HG02973 (cell line): ENCODE measurements at regions not wholly inside any gene's neighbourhood (a gene's known extent, or its start where the extent isn't known, plus 50 kb on each side); places are given as distances from the start of the nearest gene placed in this dataset.
A peak's percentile ranks its signal among the peaks of the same experiment; 100 is the strongest.
"Not testable (repeated sequence)": the region's sequence is repeated elsewhere in the genome, so short reads cannot be mapped to it uniquely, and the experiment has no call there.

Source experiments
- ATAC-seq: cut with Tn5 transposase; IDR thresholded peaks from one replicate; pipeline ENCODE4 v1.9.1; 2021; ENCODE audit warnings: moderate library complexity; ENCODE audit not compliant: unreplicated experiment

GRCh38 chrX:109873983-109874382 lies 128.9 kb upstream of the TMEM164 start:
- ATAC-seq, result no peak

- ATAC-seq, result no peak
These were observed 128.4 kb upstream of the TMEM164 start for GRCh38 chrX:109874548-109874947.

GRCh38 chrX:109875831-109876230 lies 127.1 kb upstream of the TMEM164 start:
- no peak for ATAC-seq

GRCh38 chrX:109878236-109878635 lies 124.7 kb upstream of the TMEM164 start:
- ATAC-seq, result no peak

- ATAC-seq, result no peak
These were observed 122.9 kb upstream of the TMEM164 start for GRCh38 chrX:109879991-109880390.

GRCh38 chrX:109880629-109881028 lies 122.3 kb upstream of the TMEM164 start:
- peak; percentile 98 for ATAC-seq

- ATAC-seq, result no peak
These were observed 116.7 kb upstream of the TMEM164 start for GRCh38 chrX:109886122-109886761.

- no peak for ATAC-seq
These were observed 113.5 kb upstream of the TMEM164 start for GRCh38 chrX:109889289-109890006.

GRCh38 chrX:109890300-109890699 lies 112.6 kb upstream of the TMEM164 start:
- no peak for ATAC-seq

- peak; percentile 54 for ATAC-seq
These were observed 111.9 kb upstream of the TMEM164 start for GRCh38 chrX:109890910-109891502.

GRCh38 chrX:109896024-109896423 lies 106.9 kb upstream of the TMEM164 start:
- not testable (repeated sequence) for ATAC-seq

GRCh38 chrX:109902665-109903064 lies 100.2 kb upstream of the TMEM164 start:
- ATAC-seq, result no peak

- ATAC-seq, result no peak
These were observed 91.9 kb upstream of the TMEM164 start for GRCh38 chrX:109911046-109911445.

- ATAC-seq, result not testable (repeated sequence)
These were observed 89.9 kb upstream of the TMEM164 start for GRCh38 chrX:109912993-109913392.

- no peak for ATAC-seq
These were observed 88.6 kb upstream of the TMEM164 start for GRCh38 chrX:109914114-109914849.

- no peak for ATAC-seq
These were observed 84.2 kb upstream of the TMEM164 start for GRCh38 chrX:109918753-109919152.

- no peak for ATAC-seq
These were observed 82.6 kb upstream of the TMEM164 start for GRCh38 chrX:109920325-109920724.

- ATAC-seq, result no peak
These were observed 82.0 kb upstream of the TMEM164 start for GRCh38 chrX:109920868-109921267.

- no peak for ATAC-seq
These were observed 80.7 kb upstream of the TMEM164 start for GRCh38 chrX:109922190-109922589.

- ATAC-seq, result peak; percentile 65
These were observed 77.9 kb upstream of the TMEM164 start for GRCh38 chrX:109925003-109925402.

GRCh38 chrX:109925656-109926055 lies 77.3 kb upstream of the TMEM164 start:
- ATAC-seq, result no peak
